NCI-H82 treated with DMSO at 0.1 percent for 48 hours (cell line): ENCODE measurements at regions not wholly inside any gene's neighbourhood (a gene's known extent, or its start where the extent isn't known, plus 50 kb on each side); places are given as distances from the start of the nearest gene placed in this dataset.

Experiments
- DNase-seq: peaks from one replicate; lab custom pipeline; 2025; ENCODE audit not compliant: unreplicated experiment; lab: John Stamatoyannopoulos, UW

GRCh38 chr2:122451697-122452096 lies 696.2 kb downstream of the TSN start:
- no peak for DNase-seq

GRCh38 chr2:122469147-122469546 lies 713.7 kb downstream of the TSN start:
- peak; percentile 89 for DNase-seq

GRCh38 chr2:122471753-122472152 lies 716.3 kb downstream of the TSN start:
- DNase-seq = no peak

- DNase-seq = no peak
Measured at GRCh38 chr2:122478117-122478516, 722.7 kb downstream of the TSN start.

GRCh38 chr2:122478771-122479170 lies 723.3 kb downstream of the TSN start:
- no peak for DNase-seq

- no peak for DNase-seq
Measured at GRCh38 chr2:122480501-122481243, 725.2 kb downstream of the TSN start.

GRCh38 chr2:122481244-122481622 lies 725.8 kb downstream of the TSN start:
- no peak for DNase-seq

GRCh38 chr2:122481717-122482116 lies 726.3 kb downstream of the TSN start:
- DNase-seq = no peak

- no peak for DNase-seq
Measured at GRCh38 chr2:122486086-122486485, 730.6 kb downstream of the TSN start.

- DNase-seq = no peak
Measured at GRCh38 chr2:122486705-122487415, 731.4 kb downstream of the TSN start.

GRCh38 chr2:122491011-122491410 lies 735.6 kb downstream of the TSN start:
- no peak for DNase-seq

- DNase-seq = no peak
Measured at GRCh38 chr2:122500316-122501105, 745.1 kb downstream of the TSN start.

GRCh38 chr2:122506620-122507019 lies 751.2 kb downstream of the TSN start:
- no peak for DNase-seq

GRCh38 chr2:122507261-122507660 lies 751.8 kb downstream of the TSN start:
- DNase-seq = no peak

- no peak for DNase-seq
Measured at GRCh38 chr2:122512091-122512490, 756.6 kb downstream of the TSN start.

- DNase-seq = no peak
Measured at GRCh38 chr2:122514451-122514996, 759.1 kb downstream of the TSN start.

GRCh38 chr2:122515731-122516290 lies 760.4 kb downstream of the TSN start:
- DNase-seq = no peak

GRCh38 chr2:122516775-122517174 lies 761.3 kb downstream of the TSN start:
- DNase-seq = no peak

GRCh38 chr2:122519366-122519765 lies 763.9 kb downstream of the TSN start:
- DNase-seq = no peak

- no peak for DNase-seq
Measured at GRCh38 chr2:122519821-122520611, 764.6 kb downstream of the TSN start.
